Uterus (tissue), 3 donors: ENCODE measurements at regions not wholly inside any gene's neighbourhood (a gene's known extent, or its start where the extent isn't known, plus 50 kb on each side); places are given as distances from the start of the nearest gene placed in this dataset.

Source experiments
- DNase-seq, 2 donors: peaks; one replicate each; pipeline ENCODE4 v3.0.0-alpha.2; 2019 to 2020
- H3K27ac ChIP-seq, 2 donors: fragments of 200-600 bp; sonication (generic); 1 replicate in 1 of 2; 2 replicates in 1 of 2; pipeline ENCODE4 v1.5.1; 2016 to 2018
- H3K27me3 ChIP-seq, 2 donors: fragments of 200-600 bp; sonication (generic); one replicate each; pipeline ENCODE4 v1.5.1; 2018 to 2019; ENCODE audit warnings: control low read depth in 1 of 2
- H3K36me3 ChIP-seq, 2 donors: fragments of 200-600 bp; sonication (generic); one replicate each; pipeline ENCODE4 v1.5.1; 2019; ENCODE audit warnings: control low read depth in 1 of 2
- H3K4me1 ChIP-seq, 2 donors: fragments of 200-600 bp; sonication (generic); one replicate each; pipeline ENCODE4 v1.5.1; 2018 to 2019; ENCODE audit warnings: control low read depth in 1 of 2
- H3K4me3 ChIP-seq, 2 donors: fragments of 200-600 bp; sonication (generic); 1 replicate in 1 of 2; 2 replicates in 1 of 2; pipeline ENCODE4 v1.5.1; 2018 to 2019; ENCODE audit warnings: mild to moderate bottlenecking in 1 of 2
- H3K9me3 ChIP-seq, 2 donors: fragments of 200-600 bp; sonication (generic); one replicate each; pipeline ENCODE4 v1.5.1; 2019; ENCODE audit warnings: control low read depth in 1 of 2
- CTCF ChIP-seq, 4 experiments: fragments of 200-600 bp in 2 of 4; fragments of 450-650 bp in 2 of 4; sonication (generic) in 2 of 4; IDR thresholded peaks; one replicate each; pipeline ENCODE4 v1.5.1; 2016 to 2019; ENCODE audit warnings: antibody characterized with exemption in 4 of 4, mild to moderate bottlenecking in 2 of 4, moderate library complexity in 1 of 4
- POLR2A ChIP-seq, 2 donors: fragments of 450-650 bp; IDR thresholded peaks; one replicate each; pipeline ENCODE4 v1.6.1; 2016; ENCODE audit warnings: antibody characterized with exemption in 2 of 2, mild to moderate bottlenecking in 1 of 2, moderate library complexity in 1 of 2
- intact Hi-C: fragments of 100-400 bp; cut with DNase I; formaldehyde crosslinking; loops from one replicate; pipeline ENCODE4 v1.15.1; 2023; ENCODE audit warnings: low total_unique reads
- donor health status: DM: yes; HTN: yes; CAD: no.

- Histone ChIP-seq H3K36me3 (no peaks in the 10 kb centered on the region), H3K4me1 (no peaks in the 10 kb centered on the region), H3K4me3 (no peak overlapping the region), H3K27ac (no peak overlapping the region), H3K27me3 (no peaks in the 10 kb centered on the region), H3K9me3 (no peaks in the 10 kb centered on the region)
- intact Hi-C loops, result no loop called here
- no peak for DNase-seq
- TF ChIP-seq CTCF (IDR thresholded peaks at IDR 0.05) (no peak), POLR2A (IDR thresholded peaks at IDR 0.05) (no peak)
These were observed 675.3 kb downstream of the BRD1 start for GRCh38 chr22:49152127-49152938.

- TF ChIP-seq CTCF (IDR thresholded peaks at IDR 0.05), result no peak
- TF ChIP-seq POLR2A (IDR thresholded peaks at IDR 0.05), result no peak
- H3K27ac ChIP-seq, result no peak overlapping the region
- H3K36me3 ChIP-seq, result no peaks in the 10 kb centered on the region
- no peak for DNase-seq
- H3K27me3 ChIP-seq, result no peaks in the 10 kb centered on the region
- no peak overlapping the region for H3K4me3 ChIP-seq
- intact Hi-C loops, result no loop called here
- H3K4me1 ChIP-seq, result no peaks in the 10 kb centered on the region
- H3K9me3 ChIP-seq, result no peaks in the 10 kb centered on the region
These were observed 676.2 kb downstream of the BRD1 start for GRCh38 chr22:49151256-49152126.

GRCh38 chr22:49150801-49151221 lies 676.9 kb downstream of the BRD1 start:
- no peak for DNase-seq
- Histone ChIP-seq H3K9me3 (no peaks in the 10 kb centered on the region), H3K4me1 (no peaks in the 10 kb centered on the region), H3K36me3 (no peaks in the 10 kb centered on the region), H3K27me3 (no peaks in the 10 kb centered on the region), H3K4me3 (no peak overlapping the region), H3K27ac (no peak overlapping the region)
- TF ChIP-seq POLR2A (IDR thresholded peaks at IDR 0.05), result no peak
- TF ChIP-seq CTCF (IDR thresholded peaks at IDR 0.05), result no peak
- intact Hi-C loops, result no loop called here

GRCh38 chr22:49149721-49150608 lies 677.7 kb downstream of the BRD1 start:
- Histone ChIP-seq H3K36me3 (no peaks in the 10 kb centered on the region), H3K27me3 (no peaks in the 10 kb centered on the region)
- intact Hi-C loops, result no loop called here

More at GRCh38 chr22:49149721-49150608, 677.7 kb downstream of the BRD1 start:
- Histone ChIP-seq H3K27ac (no peak overlapping the region), H3K4me3 (no peak overlapping the region), H3K4me1 (no peaks in the 10 kb centered on the region), H3K9me3 (no peaks in the 10 kb centered on the region)
- DNase-seq, result no peak
- TF ChIP-seq POLR2A (IDR thresholded peaks at IDR 0.05) (no peak), CTCF (IDR thresholded peaks at IDR 0.05) (no peak)
